Glutamatergic neuron (in vitro differentiated cells): ENCODE measurements at regions not wholly inside any gene's neighbourhood (a gene's known extent, or its start where the extent isn't known, plus 50 kb on each side); places are given as distances from the start of the nearest gene placed in this dataset.

Source experiments
- DNase-seq: peaks from one replicate; pipeline ENCODE4 v3.0.0; 2022
- H3K27ac Mint-ChIP-seq: one replicate; pipeline ENCODE4 v1.8.0; 2020; ENCODE audit warnings: mild to moderate bottlenecking, mixed read lengths, inconsistent platforms; ENCODE audit not compliant: unreplicated experiment
- H3K27me3 Mint-ChIP-seq: one replicate; pipeline ENCODE4 v1.8.0; 2020; ENCODE audit warnings: mild to moderate bottlenecking, moderate library complexity, mixed read lengths, inconsistent platforms; ENCODE audit not compliant: unreplicated experiment
- H3K36me3 Mint-ChIP-seq: one replicate; pipeline ENCODE4 v1.8.0; 2020; ENCODE audit warnings: mild to moderate bottlenecking, mixed read lengths, inconsistent platforms; ENCODE audit not compliant: unreplicated experiment
- H3K4me1 Mint-ChIP-seq: one replicate; pipeline ENCODE4 v1.8.0; 2020; ENCODE audit warnings: mild to moderate bottlenecking, low read depth, mixed read lengths, inconsistent platforms; ENCODE audit not compliant: unreplicated experiment
- H3K4me3 Mint-ChIP-seq: one replicate; pipeline ENCODE4 v1.8.0; 2020; ENCODE audit warnings: mild to moderate bottlenecking, mixed read lengths, inconsistent platforms; ENCODE audit not compliant: unreplicated experiment
- H3K9me3 Mint-ChIP-seq: one replicate; pipeline ENCODE4 v1.8.0; 2020; ENCODE audit warnings: mild to moderate bottlenecking, moderate library complexity, mixed read lengths, inconsistent platforms; ENCODE audit not compliant: unreplicated experiment
- CTCF ChIP-seq: fragments of 200-600 bp; sonication (generic); IDR thresholded peaks from one replicate; pipeline ENCODE4 v1.5.0; 2021; ENCODE audit not compliant: partially characterized antibody, unreplicated experiment

GRCh38 chr2:212922701-212923100 is 228.7 kb downstream of the IKZF2 start:
- DNase-seq = no peak
- no peaks in the 10 kb centered on the region for H3K36me3 Mint-ChIP-seq
- H3K27ac Mint-ChIP-seq = no peak overlapping the region
- no peaks in the 10 kb centered on the region for H3K9me3 Mint-ChIP-seq
- no peaks in the 10 kb centered on the region for H3K27me3 Mint-ChIP-seq
- H3K4me3 Mint-ChIP-seq = no peak overlapping the region
- TF ChIP-seq CTCF = no peak
- no peaks in the 10 kb centered on the region for H3K4me1 Mint-ChIP-seq

GRCh38 chr2:212921711-212922110 is 229.7 kb downstream of the IKZF2 start:
- H3K27ac Mint-ChIP-seq = no peak overlapping the region
- H3K4me1 Mint-ChIP-seq = no peaks in the 10 kb centered on the region
- no peaks in the 10 kb centered on the region for H3K27me3 Mint-ChIP-seq
- H3K4me3 Mint-ChIP-seq = no peak overlapping the region
- no peak for DNase-seq
- no peaks in the 10 kb centered on the region for H3K9me3 Mint-ChIP-seq
- no peaks in the 10 kb centered on the region for H3K36me3 Mint-ChIP-seq
- TF ChIP-seq CTCF = no peak

- no peaks in the 10 kb centered on the region for H3K4me1 Mint-ChIP-seq
Measured at GRCh38 chr2:212921061-212921460, 230.4 kb downstream of the IKZF2 start.

GRCh38 chr2:212919238-212919637 is 232.2 kb downstream of the IKZF2 start:
- H3K27ac Mint-ChIP-seq = no peak overlapping the region
- TF ChIP-seq CTCF = no peak
- H3K27me3 Mint-ChIP-seq = no peaks in the 10 kb centered on the region
- no peak overlapping the region for H3K4me3 Mint-ChIP-seq
- DNase-seq = no peak
- H3K36me3 Mint-ChIP-seq = no peaks in the 10 kb centered on the region
- no peaks in the 10 kb centered on the region for H3K9me3 Mint-ChIP-seq
- H3K4me1 Mint-ChIP-seq = no peaks in the 10 kb centered on the region

More at GRCh38 chr2:212921061-212921460, 230.4 kb downstream of the IKZF2 start:
- Mint-ChIP-seq H3K27me3 (no peaks in the 10 kb centered on the region), H3K9me3 (no peaks in the 10 kb centered on the region), H3K4me3 (no peak overlapping the region), H3K27ac (no peak overlapping the region), H3K36me3 (no peaks in the 10 kb centered on the region)
- no peak for TF ChIP-seq CTCF
- no peak for DNase-seq

- no peak for DNase-seq
- Mint-ChIP-seq H3K27me3 (no peaks in the 10 kb centered on the region), H3K27ac (no peak overlapping the region), H3K9me3 (no peaks in the 10 kb centered on the region), H3K36me3 (no peaks in the 10 kb centered on the region), H3K4me3 (no peak overlapping the region), H3K4me1 (no peaks in the 10 kb centered on the region)
- no peak for TF ChIP-seq CTCF
Measured at GRCh38 chr2:212918336-212918735, 233.1 kb downstream of the IKZF2 start.
